NCI-H146 treated with DMSO at 0.1 percent for 48 hours (cell line): ENCODE measurements at regions not wholly inside any gene's neighbourhood (a gene's known extent, or its start where the extent isn't known, plus 50 kb on each side); places are given as distances from the start of the nearest gene placed in this dataset.
A peak's percentile ranks its signal among the peaks of the same experiment; 100 is the strongest.
"Not testable (repeated sequence)": the region's sequence is repeated elsewhere in the genome, so short reads cannot be mapped to it uniquely, and the experiment has no call there.

Source experiments
- DNase-seq: peaks from one replicate; lab custom pipeline; 2025; ENCODE audit not compliant: unreplicated experiment; lab: John Stamatoyannopoulos, UW

- DNase-seq, result no peak
Observed at GRCh38 chr3:169029674-169030285, 633.7 kb downstream of the MECOM start.

GRCh38 chr3:169028716-169029115, 634.8 kb downstream of the MECOM start:
- no peak for DNase-seq

GRCh38 chr3:169026543-169027182, 636.8 kb downstream of the MECOM start:
- no peak for DNase-seq

- no peak for DNase-seq
Observed at GRCh38 chr3:169022457-169022856, 641.1 kb downstream of the MECOM start.

DNA sequence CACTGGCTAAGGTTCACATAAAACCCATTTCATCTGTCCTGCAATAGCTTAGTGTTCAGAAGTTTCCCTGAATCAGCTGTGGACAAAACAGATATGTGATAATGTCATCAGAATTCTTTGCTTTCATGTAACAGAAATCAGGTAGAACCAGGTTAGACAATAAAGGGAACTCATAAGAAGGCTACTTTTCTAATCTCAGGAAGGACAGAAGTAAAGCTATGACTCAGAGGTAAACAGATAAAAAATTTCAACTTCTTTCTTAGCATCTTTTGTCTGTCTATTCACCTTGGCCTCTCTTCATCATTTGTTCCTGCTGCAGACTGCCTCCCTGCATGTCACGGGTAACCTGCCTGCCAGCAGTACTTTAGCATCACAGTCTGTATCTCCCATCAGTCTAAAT, 643.1 kb downstream of the MECOM start:
- no peak for DNase-seq

DNA sequence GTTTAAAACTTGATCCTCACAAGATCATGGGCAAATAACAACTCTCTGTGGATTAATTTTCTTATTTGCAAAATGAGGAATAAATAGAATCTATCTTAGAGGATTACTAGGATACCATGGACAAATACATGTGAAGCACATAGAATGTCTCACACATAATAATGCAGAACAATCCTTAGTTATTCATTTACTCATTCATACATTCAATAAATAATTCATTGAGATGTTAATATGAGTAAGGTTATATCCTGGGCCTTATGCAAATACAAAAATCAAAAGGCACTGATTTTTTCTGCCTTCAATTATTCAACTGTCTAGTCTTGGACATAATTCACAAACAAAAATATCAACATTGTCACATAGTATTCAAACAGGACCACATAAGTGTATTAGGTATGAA, 654.1 kb downstream of the MECOM start:
- no peak for DNase-seq

DNA sequence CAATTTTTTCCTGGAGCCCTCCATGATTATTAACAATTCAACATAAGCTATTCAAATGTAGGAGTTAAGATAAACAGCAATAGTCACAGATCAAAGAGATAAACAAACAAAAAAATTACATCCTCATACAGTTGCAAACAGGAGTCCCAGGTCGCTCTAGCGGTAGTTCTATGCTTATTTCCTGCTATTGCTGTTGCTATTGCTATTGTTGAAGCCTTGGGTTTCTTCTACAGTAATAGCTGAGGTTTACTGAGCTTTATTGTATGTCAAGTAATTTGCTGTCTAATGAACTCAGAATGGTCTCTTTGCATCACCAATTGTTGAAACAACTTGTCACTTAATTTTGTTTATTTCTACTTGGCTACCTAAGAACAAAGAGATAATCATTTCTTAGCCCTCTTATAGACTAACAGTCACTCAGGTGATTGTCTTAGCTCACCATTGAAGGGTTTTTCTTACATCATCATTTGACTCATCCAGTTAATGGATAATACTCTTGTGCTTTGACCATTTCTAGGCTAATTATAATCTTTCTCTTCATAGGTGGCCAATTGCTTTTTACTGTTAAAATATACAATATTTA, 654.6 kb downstream of the MECOM start:
- DNase-seq, result no peak

DNA sequence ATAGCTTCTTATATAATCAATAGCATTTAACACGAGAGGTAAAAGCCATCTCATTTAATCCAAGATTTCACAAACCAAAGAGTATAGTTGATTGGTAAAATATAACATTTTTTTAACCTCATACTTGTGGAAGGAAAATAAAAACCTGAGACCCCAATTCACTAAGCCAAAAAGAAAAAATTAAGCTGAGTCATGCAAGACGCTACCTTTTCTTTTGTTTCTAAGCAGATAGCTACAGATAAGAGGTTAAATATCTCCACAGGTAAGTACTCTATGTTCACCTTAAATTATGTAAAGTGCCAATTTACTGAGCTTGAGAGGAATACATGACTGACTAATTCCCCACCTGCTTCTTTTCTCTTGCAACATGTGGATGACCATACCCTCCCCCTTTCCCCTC, 656.4 kb downstream of the MECOM start:
- DNase-seq, result no peak

DNA sequence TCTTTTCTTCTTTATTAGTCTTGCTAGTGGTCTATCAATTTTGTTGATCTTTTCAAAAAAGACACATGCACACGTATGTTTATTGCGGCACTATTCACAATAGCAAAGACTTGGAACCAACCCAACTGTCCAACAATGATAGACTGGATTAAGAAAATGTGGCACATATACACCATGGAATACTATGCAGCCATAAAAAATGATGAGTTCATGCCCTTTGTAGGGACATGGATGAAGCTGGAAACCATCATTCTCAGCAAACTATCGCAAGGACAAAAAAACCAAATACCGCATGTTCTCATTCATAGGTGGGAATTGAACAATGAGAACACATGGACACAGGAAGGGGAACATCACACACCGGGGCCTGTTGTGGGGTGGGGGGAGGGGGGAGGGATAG, 657.1 kb downstream of the MECOM start:
- not testable (repeated sequence) for DNase-seq

GRCh38 chr3:169002689-169003088, 660.8 kb downstream of the MECOM start:
- peak; percentile 98 for DNase-seq

- no peak for DNase-seq
Observed at GRCh38 chr3:168998792-168999191, 664.7 kb downstream of the MECOM start.

GRCh38 chr3:168997488-168997887, 666.0 kb downstream of the MECOM start:
- DNase-seq, result no peak

- DNase-seq, result no peak
Observed at GRCh38 chr3:168996622-168997021, 666.9 kb downstream of the MECOM start.

GRCh38 chr3:168995129-168995528, 668.4 kb downstream of the MECOM start:
- DNase-seq, result no peak

DNA sequence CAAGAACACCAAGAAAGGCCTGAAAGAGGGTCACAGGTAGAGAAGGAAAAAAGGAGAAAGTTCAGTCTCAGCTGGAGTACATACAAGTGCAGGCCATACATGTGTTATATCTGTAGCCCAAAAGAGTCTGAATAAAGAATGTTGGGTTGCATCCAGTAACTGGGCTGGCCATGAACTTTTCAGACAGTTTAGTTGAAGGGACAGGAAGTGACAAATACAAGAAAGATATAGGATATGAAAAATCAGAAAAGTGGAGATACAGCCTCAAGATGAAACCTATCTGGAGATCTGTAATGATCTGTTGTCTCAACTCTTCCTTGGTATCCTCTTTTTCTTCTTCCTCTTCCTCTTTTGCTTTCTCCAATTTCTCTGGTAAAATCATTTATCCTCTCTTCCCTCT, 671.7 kb downstream of the MECOM start:
- DNase-seq, result no peak

GRCh38 chr3:168990621-168991020, 672.9 kb downstream of the MECOM start:
- no peak for DNase-seq

GRCh38 chr3:168990134-168990533, 673.4 kb downstream of the MECOM start:
- no peak for DNase-seq

DNA sequence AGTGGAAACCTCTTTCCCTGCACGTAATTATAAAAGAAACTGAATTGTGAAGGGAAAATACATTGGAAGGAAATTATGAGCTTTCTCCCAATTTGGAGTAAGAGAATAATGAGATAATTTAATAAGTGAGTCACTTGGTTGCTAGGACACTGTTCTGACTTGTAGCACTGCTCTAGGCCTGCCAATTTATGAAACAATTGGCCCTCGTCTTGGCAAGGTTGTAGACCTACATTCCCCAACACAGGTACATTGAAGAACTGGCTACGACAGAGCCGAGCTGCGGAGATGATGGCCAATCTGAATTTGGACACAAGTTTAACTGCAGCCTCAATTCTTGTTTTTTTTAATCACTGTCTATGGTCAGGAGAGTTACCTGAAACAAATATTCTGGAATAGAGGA, 674.1 kb downstream of the MECOM start:
- DNase-seq, result no peak

DNA sequence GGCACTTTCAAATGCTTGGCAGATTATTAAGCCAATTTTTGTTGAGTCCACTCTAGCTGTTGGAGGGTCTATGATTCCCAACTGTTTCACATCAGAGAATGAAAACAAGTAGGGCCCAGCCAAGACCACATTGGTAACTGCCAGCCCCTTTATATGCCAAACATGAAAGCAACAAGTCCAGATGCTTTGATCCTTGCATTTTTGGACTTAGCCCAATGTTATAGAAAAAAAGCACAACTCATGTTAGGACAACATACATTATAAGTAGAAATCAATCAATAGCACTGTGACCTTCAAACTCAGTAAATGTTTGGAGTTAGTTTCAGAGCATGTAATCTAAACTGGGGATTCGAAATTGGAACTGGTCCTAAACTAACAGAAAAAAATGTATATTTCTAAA, 674.7 kb downstream of the MECOM start:
- DNase-seq, result no peak

GRCh38 chr3:168984872-168985271, 678.6 kb downstream of the MECOM start:
- DNase-seq, result no peak

DNA sequence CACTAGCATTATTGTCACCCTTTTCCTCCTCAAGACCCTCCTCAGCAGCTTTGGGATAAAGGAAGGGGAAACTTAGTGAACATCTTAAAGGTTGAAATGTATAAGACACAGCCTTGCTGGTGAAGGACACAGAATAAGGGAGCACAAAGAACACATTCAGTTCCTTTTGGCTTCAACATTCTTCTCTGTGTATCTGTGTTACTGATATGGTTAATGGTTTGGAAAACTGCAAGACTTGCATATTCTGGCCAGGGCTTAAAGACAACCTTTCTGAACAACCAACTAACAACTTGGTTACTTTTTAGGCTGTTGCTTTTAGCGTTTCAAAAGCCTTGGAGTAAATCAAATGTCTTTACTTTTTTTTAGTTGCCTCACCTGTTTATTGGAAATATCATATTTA, 680.5 kb downstream of the MECOM start:
- no peak for DNase-seq

- DNase-seq, result no peak
Observed at GRCh38 chr3:168981396-168981795, 682.1 kb downstream of the MECOM start.
